ENCODE measurements at regions not wholly inside any gene's neighbourhood (a gene's known extent, or its start where the extent isn't known, plus 50 kb on each side); places are given as distances from the start of the nearest gene placed in this dataset.

- DNase-seq (ENCODE audit: low spot score): peak; percentile 81
- intact Hi-C loops (cut with DNase I): no loop called here
Observed at GRCh38 chr6:18990059-18990978, 603.2 kb downstream of the RNF144B start.

DNA sequence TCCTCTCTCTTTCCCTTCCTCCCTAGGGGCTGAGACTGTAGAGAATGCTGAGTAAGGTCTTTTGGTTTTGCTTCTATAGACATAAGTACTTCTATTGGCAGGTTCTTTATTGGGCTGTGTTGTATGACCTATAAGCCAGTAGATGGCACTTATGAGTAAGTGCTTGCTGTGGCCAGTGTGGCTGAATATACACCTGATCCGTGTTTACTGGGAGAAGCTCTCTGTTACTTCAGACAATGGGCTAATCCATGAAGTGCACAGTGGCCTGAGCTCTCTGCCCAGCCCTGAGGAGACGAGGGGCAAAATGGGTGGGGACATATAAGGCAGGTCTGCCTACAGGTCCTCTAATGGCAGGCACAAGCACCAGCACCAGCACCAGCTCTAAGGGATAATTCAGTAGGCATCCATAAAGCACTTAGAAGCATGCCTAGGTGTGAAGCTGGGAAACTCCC is 610.3 kb downstream of the RNF144B start:
- intact Hi-C loops (cut with DNase I): no loop called here
- no peak for DNase-seq (ENCODE audit: low spot score)

DNA sequence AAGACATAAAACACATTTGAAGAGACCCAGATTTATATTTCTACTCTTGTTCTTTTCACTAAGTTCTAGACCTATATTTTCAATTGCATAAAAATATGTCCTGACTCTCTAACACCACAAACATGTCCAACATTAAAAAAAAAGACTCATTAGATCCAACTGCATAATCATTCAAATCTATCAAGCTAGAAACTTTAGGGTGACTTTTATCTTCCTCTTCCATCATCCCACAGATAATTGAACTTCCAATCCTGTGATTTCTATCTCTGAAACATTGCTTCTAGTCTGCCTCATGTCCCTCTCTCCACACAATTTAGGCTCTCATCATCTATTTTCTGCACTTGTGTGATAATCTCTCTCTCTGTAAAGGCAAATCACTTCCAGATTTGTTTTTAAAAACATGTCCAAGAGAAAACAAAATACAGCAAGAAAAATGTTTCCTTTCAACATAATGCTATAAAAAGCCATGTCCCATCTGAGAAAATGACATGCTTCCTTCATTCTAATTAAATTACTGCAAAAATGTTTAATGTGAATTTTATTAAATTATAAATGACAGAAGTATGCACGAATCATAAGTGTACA is 615.9 kb downstream of the RNF144B start:
- intact Hi-C loops (cut with DNase I): no loop called here
- no peak for DNase-seq (ENCODE audit: low spot score)

- DNase-seq (ENCODE audit: low spot score): no peak
Observed at GRCh38 chr6:19004176-19004575, 617.0 kb downstream of the RNF144B start.

GRCh38 chr6:19009769-19010168 is 622.6 kb downstream of the RNF144B start:
- no peak for DNase-seq (ENCODE audit: low spot score)
- intact Hi-C loops (cut with DNase I): no loop called here

More at GRCh38 chr6:19004176-19004575, 617.0 kb downstream of the RNF144B start:
- intact Hi-C loops (cut with DNase I): no loop called here

DNA sequence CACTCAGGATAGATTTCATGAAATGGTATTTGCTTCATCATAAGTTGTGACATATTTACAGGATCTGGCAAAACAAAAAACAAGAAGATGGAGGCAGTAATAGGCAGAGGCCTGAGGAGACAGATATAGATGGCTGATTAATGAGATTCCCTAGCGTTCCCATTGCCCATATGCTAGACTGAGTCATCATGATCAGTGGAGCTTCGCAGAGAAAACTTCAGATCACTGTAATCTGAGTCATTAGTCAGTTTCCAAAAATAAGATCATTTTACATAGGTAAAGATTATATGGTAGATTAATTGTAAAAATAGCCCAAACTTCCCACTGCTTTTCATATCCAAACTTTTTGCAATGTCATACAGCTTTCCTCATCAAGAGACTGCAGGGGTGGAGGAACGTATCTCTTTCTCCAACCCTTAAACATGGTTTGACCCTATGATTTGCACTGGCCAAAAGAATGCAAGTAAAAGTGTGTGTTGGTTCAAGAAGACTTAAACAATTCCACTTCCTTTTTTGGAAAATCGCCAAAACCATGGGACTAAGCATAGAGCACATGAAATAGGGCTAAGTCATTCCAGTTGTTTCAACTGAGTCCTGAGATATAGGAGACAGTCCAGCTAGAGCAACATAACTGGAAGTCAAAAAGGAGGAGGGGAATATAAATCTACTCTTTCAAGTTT is 626.0 kb downstream of the RNF144B start:
- DNase-seq (ENCODE audit: low spot score): no peak
- intact Hi-C loops (cut with DNase I): no loop called here

- intact Hi-C loops (cut with DNase I): loop anchor here in 1 of 2 donors (10.0 kb wide), 1 partner anchor 830 kb away; no protein-coding TSS in a partner anchor
- no peak for DNase-seq (ENCODE audit: low spot score)
Observed at GRCh38 chr6:19024737-19025136, 637.6 kb downstream of the RNF144B start.

- intact Hi-C loops (cut with DNase I): loop anchor here in 1 of 2 donors (10.0 kb wide), 1 partner anchor 827 kb away; no protein-coding TSS in a partner anchor
- no peak for DNase-seq (ENCODE audit: low spot score)
Observed at GRCh38 chr6:19028201-19028600, 641.1 kb downstream of the RNF144B start.

DNA sequence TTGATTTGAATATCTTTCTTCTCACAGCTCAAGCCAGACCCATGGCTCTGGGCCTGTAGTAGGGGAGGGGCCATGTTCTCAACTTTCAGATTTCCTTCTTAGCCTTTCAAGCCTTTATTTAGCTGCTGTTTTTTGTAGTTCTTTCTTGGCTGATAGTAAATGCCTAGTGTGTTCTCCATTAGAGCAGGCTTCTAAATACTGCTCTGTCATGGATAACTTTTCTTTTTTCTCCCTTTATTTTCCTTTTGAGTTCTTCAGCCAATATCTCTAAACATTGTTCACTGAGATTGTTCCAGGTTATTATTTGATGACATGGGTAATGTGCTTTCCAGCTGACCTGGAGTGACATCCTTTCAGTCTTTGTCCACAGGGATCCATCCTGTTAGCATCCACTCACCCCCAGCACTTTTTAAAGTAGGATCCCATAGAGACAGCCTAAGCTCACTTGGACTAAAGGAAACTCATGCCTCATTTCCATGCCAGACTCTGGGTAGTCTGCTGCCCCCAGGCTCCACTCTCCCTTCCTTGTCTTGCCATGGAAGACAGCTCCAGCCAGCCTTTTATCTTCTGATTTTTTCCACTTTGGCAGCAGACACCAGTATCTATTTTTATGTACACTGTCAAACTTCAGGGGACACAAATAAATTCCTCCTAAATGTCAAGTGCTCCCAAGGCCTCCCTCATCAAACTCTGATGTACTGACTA is 645.6 kb downstream of the RNF144B start:
- intact Hi-C loops (cut with DNase I): loop anchor here in 1 of 2 donors (10.0 kb wide), 1 partner anchor 302 kb away; no protein-coding TSS in a partner anchor
- DNase-seq (ENCODE audit: low spot score): no peak

DNA sequence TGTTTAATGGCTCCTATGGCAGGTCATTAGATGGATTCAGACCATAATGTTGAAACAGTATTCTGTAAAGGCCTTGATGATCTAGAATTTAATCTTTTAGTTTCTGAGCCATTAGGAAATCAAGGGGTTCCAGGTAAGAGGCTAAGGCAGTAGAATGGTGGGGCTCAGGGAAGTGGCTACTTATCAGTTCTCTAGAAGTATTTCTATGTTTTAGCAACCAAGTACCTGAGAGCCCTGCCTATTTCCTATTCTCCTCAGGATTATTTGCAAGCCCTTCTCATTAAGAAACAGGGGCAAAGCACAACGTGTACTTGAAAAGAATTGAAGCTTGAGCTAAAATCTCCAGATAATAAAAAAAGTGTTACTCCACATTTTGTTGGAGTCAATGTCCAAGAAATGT is 646.5 kb downstream of the RNF144B start:
- DNase-seq (ENCODE audit: low spot score): no peak
- intact Hi-C loops (cut with DNase I): loop anchor here in 1 of 2 donors (10.0 kb wide), 1 partner anchor 301 kb away; no protein-coding TSS in a partner anchor

GRCh38 chr6:19034986-19035385 is 647.8 kb downstream of the RNF144B start:
- intact Hi-C loops (cut with DNase I): loop anchor here in 1 of 2 donors (10.0 kb wide), 1 partner anchor 300 kb away; no protein-coding TSS in a partner anchor
- no peak for DNase-seq (ENCODE audit: low spot score)

- intact Hi-C loops (cut with DNase I): loop anchor here in 1 of 2 donors (10.0 kb wide), 1 partner anchor 299 kb away; no protein-coding TSS in a partner anchor
- DNase-seq (ENCODE audit: low spot score): no peak
Observed at GRCh38 chr6:19035461-19036195, 648.5 kb downstream of the RNF144B start.

DNA sequence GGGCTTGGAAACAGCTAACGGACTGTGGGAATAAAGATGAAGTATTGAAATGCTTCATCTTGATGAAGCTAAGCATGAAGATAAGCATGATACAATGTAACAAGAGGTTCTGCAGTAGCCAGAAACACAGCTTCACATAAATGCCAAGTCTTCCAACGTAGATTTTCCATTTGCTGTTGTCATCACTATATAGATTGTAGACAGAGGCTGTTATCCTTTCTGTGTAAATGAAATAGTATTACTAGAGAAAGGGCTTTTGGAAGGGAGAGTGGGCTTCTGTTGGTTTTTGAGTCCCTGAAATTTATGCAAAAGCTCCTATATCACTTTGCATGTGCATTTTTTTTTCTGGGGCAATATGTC is 649.0 kb downstream of the RNF144B start:
- DNase-seq (ENCODE audit: low spot score): no peak
- intact Hi-C loops (cut with DNase I): loop anchor here in 1 of 2 donors (10.0 kb wide), 1 partner anchor 299 kb away; no protein-coding TSS in a partner anchor

DNA sequence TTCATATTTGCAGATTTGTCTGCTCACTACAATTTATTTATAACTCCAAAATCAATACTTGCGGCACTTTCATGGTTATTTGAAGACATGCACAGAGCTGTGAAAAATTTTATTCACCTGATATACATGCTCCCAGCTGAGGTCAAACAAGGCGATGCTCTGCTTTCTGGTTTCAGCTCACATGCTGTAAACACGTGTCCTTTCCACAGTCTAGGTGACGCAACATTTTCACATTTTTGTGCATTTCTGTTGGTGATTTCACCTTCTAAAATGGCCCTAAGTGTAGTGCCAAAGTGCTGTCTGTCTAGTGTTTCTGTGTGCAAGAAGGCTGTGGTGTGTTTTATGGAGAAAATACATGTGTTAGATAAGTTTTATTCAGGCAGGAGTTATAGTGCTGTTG is 650.5 kb downstream of the RNF144B start:
- intact Hi-C loops (cut with DNase I): loop anchor here in 1 of 2 donors (10.0 kb wide), 1 partner anchor 297 kb away; no protein-coding TSS in a partner anchor
- no peak for DNase-seq (ENCODE audit: low spot score)

- DNase-seq (ENCODE audit: low spot score): no peak
- intact Hi-C loops (cut with DNase I): loop anchor here in 1 of 2 donors (10.0 kb wide), 1 partner anchor 296 kb away; no protein-coding TSS in a partner anchor
Observed at GRCh38 chr6:19039287-19039686, 652.1 kb downstream of the RNF144B start.

DNA sequence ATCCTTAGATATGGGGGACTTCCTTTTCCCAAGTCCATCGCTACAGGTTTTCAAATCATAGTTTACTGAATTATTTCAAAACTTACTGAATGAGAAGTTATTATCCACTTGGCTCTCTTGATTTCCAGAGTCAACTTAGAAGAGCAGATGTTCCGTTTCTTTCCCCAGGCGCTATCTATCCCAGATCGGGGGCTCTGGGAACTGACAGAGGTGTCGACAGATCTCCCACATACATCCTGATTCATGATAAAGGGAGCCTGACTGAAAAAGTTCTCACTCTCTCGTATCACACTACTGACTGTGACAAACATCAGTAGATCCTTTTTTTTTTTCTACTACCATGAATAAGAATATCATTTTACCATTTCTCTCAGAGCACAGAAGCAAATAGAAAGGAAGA is 654.8 kb downstream of the RNF144B start:
- no peak for DNase-seq (ENCODE audit: low spot score)
- intact Hi-C loops (cut with DNase I): no loop called here

- intact Hi-C loops (cut with DNase I): no loop called here
- no peak for DNase-seq (ENCODE audit: low spot score)
Observed at GRCh38 chr6:19042420-19042819, 655.3 kb downstream of the RNF144B start.

DNA sequence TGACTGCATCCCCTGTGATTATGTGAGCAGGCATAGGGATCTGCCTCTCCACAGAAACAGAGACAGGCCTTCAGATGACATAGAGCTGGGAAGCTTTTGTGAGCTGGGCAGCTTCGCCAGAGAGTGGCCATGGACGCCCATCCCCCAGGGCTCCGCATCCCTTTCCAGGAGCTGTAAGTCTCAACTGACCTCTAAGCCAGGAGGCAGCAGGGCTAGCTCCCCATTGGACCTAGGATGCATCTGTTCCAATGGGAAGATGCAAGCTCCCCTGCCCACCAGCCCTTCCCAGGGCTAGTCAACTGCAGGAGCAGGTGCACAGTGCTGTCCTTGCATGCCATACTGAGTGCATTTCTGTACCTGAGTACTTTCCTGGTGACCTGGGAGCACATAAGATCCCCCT is 663.6 kb downstream of the RNF144B start:
- no peak for DNase-seq (ENCODE audit: low spot score)
- intact Hi-C loops (cut with DNase I): no loop called here

Data from posterior vena cava (tissue), 2 donors.